ENCODE measurements at regions not wholly inside any gene's neighbourhood (a gene's known extent, or its start where the extent isn't known, plus 50 kb on each side); places are given as distances from the start of the nearest gene placed in this dataset.
"Not testable (repeated sequence)": the region's sequence is repeated elsewhere in the genome, so short reads cannot be mapped to it uniquely, and the experiment has no call there.

DNA sequence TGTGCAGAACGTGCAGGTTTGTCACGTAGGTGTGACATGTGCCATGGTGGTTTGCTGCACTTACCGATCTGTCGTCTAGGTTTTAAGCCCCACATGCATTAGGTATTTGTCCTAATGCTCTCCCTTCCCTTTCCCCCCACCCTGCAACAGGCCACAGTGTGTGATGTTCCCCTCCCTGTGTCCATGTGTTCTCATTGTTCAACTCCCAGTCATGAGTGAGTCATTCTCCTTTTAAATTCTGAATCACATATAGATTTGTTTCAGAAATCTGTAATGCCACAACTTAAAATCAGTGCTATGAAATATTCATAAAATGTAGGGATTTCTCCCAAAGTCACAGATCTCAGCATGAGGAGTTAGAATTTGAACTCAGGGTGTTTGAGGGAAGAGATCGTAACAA lies 552.5 kb upstream of the MBL2 start:
- DNase-seq = no peak

DNA sequence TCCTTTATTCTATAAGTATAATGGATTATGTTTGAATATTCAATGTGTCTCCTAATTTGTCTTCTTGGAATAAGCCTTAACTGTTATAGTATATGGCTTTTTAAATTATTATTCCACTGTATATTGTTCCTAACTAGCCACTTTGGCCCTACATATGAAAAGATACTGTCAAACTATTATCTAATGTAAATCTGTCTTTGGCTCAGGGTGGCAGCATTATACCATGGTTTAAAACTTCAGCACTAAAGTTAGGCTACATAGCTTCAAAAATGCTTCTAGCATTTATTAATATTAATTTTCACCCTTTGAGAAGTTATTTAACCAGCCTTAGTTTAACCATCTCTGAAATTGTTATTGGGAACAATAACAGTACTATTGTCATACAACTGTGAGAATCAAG lies 543.1 kb upstream of the MBL2 start:
- no peak for DNase-seq

GRCh38 chr10:53314876-53315275 lies 542.3 kb upstream of the MBL2 start:
- peak; percentile 56 for DNase-seq

DNA sequence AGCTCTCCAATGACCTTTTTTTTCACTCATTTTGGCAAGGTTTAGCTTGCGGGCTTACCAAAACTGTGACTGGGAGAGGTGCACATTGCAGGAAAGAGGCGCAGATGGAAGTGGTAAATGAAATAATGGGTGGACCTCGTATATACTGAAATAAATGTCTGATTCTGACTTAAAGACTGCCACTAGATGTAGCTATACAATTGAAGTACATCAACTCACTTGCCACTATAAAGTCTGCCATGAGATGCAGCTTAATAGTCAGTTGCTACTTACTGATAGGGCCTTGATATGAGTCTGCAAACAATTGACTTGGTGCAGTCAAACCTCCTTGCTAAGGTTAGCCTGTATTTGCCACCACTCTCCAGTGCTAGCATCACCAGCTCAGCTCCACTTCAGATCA lies 525.9 kb upstream of the MBL2 start:
- no peak for DNase-seq

GRCh38 chr10:53284615-53285182 lies 512.1 kb upstream of the MBL2 start:
- DNase-seq = no peak

GRCh38 chr10:53276797-53277196 lies 504.2 kb upstream of the MBL2 start:
- no peak for DNase-seq

- no peak for DNase-seq
Measured at GRCh38 chr10:53269482-53269881, 496.9 kb upstream of the MBL2 start.

- DNase-seq = no peak
Measured at GRCh38 chr10:53260213-53260612, 487.6 kb upstream of the MBL2 start.

DNA sequence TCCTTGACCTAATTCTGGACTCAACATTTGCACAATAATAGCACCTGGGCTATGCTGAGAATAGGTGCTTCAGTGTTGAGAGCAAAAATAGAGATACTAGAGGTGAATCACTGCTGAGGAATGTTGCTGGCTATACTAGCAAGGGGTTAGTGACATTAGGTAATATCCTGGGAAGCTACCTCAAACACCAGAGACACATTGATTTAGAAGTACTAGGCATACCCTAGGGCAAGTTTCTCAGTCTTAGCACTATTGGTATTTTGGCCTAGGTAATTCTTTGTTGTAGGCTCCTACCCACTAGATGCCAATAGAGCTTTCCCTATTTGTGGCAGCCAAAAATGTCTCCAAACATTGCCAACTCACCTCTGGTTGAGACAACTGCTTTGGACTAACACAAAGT lies 484.0 kb upstream of the MBL2 start:
- DNase-seq = no peak

GRCh38 chr10:53255661-53256205 lies 483.1 kb upstream of the MBL2 start:
- DNase-seq = no peak

DNA sequence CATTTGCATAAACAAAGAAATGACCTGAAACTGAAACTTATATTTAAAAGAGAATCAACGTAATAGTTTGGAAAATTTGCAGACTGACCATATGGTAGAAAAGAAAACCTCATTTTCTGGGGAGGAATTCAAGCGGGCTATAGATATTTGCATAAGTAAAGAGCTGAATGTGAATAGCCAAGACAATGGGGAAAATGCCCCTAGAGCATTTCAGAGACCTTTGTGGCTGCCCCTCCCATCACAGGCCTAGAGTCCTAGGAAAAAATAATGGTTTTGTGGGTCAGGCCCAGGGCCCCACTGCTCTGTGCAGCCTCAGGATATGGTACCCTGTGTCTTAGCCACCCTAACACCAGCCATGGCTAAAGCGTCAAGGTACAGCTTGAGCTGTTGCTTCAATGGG lies 480.6 kb upstream of the MBL2 start:
- no peak for DNase-seq

DNA sequence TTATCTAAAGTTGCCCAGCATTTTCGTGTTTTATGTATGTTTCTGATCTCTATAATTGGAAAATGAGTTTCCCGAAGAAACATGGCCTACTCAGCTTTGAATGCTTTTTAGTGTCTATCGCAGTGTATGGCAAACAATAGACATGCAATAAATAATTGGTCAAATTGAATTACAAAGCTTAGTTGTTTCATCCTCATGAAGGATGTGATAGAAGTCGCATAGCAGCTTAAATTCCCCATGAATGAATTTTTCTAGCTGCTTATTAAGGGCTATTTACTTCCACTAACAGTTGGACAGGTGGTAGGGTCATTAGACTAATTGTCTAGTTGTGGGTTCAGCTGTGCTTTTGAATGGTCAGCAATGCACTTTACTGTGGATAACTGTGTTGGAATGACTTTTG lies 467.3 kb upstream of the MBL2 start:
- peak; percentile 56 for DNase-seq

DNA sequence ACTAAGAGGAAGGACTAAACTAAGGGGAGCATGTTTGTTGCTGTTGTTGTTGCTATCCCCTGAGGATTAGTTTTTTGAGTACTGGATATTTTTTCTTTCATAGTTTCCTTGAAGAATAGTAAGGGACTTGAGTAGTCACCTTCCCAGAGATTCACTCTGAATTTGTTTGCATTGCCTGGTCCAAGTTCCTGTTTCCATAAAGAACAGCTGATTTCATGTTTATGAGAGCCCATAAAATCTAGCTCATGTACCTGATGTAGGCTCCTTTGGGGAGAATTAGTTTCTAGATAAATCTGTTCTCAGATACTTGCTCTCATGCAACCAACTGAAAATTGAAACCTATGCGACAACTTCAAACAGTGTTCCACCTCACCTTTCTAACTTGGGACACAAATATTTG lies 464.4 kb upstream of the MBL2 start:
- no peak for DNase-seq

GRCh38 chr10:53233749-53234148 lies 461.2 kb upstream of the MBL2 start:
- peak; percentile 56 for DNase-seq

DNA sequence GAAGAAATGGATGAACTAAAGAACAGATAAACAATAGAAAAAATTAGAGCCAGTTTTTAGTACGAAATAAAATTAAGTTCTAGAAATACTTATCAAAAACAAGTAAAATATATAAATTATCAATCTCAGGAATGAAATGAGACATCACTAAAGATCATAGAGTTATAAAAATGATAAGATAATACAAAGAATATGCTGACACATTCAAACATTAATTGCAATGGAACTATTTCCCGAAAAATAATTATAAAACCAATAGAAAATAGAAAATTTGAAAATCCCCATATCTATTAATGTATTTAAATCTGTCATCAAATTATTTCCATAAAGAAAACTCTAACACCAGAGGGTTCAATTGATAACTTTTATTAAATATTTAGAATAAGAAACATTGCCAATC lies 458.1 kb upstream of the MBL2 start:
- no peak for DNase-seq

DNA sequence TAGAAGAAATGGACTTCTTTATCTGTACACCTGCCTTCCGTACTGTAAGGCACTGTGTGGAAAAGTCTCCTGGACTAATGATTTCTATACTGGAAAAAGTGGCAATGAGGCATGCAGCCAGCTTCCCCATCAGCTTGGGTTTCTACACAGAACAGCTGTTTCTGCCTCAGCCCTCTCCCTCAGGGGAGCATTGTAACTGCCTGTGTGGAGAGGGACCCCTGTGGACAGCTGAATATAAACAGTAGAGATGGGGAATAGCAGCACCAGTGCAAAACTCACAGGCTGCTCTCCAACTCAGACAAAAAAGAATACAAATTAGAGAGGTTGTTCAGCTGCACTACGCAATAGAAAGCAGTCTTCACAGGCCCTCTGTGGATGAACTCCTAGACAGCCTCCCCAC lies 451.3 kb upstream of the MBL2 start:
- peak; percentile 75 for DNase-seq

DNA sequence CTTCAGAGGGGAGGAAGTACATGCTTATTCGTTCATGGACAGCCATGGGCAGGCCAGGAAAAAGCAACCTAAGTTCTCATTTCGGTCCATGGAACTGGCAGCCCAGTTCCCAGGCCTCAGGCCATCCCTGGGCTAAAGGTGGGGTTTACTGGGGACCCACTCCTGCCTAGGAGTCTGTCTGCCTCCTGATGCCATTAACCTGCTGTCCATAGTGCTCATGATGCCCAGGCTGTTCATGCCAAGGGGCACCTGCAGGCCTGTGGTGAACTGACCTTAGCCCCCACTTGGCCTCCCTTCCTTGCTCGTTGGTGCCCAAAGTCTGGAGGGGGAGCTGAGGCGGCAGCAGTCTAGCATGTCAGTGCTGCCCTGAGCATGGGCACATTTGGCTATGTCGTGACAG lies 450.2 kb upstream of the MBL2 start:
- no peak for DNase-seq

DNA sequence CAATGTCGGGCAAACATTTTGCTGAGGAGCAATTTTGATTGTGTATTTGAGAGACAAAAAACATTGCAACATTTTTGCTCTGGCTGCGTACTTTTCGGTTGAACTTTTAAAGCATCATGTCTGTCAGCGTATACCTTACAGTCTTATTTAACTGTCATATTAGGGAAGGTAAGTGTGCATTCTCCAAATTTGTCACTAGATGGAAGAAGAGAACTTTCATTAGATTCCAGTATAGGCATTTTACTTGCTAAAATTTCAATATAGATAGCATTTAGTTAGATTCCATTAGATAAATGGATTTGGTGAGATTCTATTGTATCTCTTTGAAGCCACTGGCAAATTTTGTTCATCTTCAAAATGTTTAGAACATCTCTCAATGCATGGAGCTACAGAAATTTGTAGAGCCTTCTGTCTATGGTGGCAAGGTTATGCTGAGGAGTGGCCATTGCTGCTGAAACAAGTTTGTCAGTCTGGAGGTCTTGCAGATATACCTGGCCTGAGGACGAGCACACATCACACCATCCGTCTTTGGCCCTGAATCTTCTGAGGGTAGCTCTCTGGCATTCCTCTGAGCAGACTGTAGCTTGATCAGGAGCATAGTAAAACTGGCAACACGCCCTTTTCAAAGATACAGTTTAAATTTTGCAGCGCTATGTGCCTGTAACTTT lies 437.5 kb upstream of the MBL2 start:
- peak; percentile 62 for DNase-seq

DNA sequence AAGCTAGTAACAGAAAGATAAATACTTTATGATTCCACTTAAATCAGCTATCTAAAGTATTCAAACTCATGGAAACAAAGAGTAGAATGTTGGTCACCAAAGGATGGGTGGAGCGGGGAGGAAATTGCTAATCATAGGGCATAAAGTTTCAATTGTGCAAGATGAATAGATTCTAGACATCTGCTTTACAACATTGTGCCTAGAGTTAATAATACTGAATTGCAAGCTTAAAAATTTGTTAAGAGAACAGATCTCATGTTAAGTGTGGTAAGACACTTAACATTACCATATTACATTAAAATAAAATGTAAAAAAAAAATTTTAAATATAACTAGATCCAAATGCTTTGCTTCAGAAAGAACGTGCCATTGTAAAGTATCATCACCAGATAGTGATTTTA lies 411.1 kb upstream of the MBL2 start:
- no peak for DNase-seq

- DNase-seq = no peak
Measured at GRCh38 chr10:53177468-53177867, 404.9 kb upstream of the MBL2 start.

DNA sequence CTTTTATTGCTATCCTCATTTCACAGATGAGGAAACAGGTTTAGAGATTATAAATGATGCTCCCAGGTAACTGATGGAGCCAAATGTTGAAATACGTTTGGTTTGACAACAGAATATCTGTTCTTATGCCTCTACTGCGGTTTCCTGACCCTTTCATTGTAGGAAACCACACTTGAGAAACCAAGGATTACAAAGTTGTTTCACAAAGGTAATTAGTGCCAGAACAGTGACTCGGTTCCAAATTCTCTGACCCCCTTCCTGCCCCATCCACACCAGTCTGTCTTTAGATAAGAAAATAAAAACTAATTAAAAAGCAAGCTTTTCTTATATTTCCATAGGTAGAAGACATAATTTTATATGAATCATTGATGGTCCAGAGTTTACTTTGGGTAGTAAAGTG lies 393.7 kb upstream of the MBL2 start:
- DNase-seq = no peak

GRCh38 chr10:53162856-53163255 lies 390.3 kb upstream of the MBL2 start:
- DNase-seq = no peak

- DNase-seq = no peak
Measured at GRCh38 chr10:53161231-53161630, 388.6 kb upstream of the MBL2 start.

DNA sequence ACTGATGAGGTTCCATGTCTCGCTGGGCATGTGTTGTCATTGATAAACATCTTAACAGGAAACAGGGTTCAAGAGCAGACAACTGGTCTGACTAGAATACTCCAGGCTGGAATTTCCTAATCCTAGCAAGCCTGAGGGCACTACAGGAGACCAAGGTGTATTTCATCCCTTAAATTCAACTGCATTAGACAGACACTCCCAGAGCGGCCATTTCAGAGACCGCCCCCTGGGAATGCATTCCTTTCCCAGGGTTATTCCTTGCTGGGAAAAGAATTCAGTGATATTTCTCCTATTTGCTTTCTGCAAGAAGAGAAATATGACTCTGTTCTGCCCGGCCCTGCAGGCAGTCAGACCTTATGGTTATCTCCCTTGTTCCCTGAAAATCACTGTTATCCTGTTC lies 383.1 kb upstream of the MBL2 start:
- DNase-seq = not testable (repeated sequence)

- DNase-seq = no peak
Measured at GRCh38 chr10:53153831-53154230, 381.2 kb upstream of the MBL2 start.

Data from eye (tissue), 1 donor.